Activated CD4-positive, CD25-positive, alpha-beta regulatory T cell treated with anti-CD3 and anti-CD28 coated beads, Interleukin-2, amount 50 U/mL, for 16 hours (primary cell): ENCODE measurements at regions not wholly inside any gene's neighbourhood (a gene's known extent, or its start where the extent isn't known, plus 50 kb on each side); places are given as distances from the start of the nearest gene placed in this dataset.

Experiments
- DNase-seq: peaks from one replicate; pipeline ENCODE4 v3.0.0-alpha.2; 2020; ENCODE audit warnings: low read depth, low spot score

GRCh38 chr15:93244696-93245660 lies 156.0 kb upstream of the RGMA start:
- DNase-seq = no peak

DNA sequence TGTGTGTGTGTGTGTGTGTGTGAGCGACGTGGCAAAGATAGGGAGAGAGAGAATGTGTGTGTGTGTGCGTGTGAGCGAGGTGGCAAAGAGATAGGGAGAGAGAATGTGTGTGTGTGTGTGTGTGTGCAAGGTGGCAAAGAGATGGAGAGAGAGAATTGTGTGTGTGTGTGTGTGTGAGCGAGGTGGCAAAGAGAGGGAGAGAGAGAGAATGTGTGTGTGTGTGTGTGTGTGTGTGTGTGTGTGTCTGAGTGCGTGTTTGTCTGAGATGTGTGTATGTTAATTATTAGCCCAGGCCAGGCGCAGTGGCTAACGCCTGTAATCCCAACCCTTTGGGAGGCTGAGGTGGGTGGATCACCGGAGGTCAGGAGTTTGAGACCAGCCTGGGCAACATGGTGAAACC lies 154.6 kb upstream of the RGMA start:
- DNase-seq = no peak

- DNase-seq = no peak
Measured at GRCh38 chr15:93241696-93242585, 152.9 kb upstream of the RGMA start.

DNA sequence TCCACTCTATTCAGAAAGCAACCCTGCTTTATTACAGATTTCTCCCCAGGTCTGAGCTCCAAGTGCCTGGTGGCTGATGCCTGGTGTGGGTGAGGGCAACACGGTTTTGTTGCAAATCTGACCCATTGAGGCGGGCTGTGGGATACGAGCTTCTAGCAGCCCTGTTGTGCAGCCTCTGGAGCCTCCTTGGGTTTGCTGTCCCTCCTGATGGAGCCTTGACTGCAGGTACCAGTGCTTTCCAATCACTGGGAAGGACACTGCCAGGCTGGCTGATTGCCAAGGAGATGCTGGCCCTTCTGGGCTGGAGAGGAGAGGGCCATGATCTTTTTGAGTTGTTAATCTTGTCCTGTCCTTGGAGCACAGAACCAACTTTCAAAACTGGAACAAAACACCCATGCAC lies 151.0 kb upstream of the RGMA start:
- DNase-seq = no peak

GRCh38 chr15:93239591-93239990 lies 150.6 kb upstream of the RGMA start:
- DNase-seq = no peak

DNA sequence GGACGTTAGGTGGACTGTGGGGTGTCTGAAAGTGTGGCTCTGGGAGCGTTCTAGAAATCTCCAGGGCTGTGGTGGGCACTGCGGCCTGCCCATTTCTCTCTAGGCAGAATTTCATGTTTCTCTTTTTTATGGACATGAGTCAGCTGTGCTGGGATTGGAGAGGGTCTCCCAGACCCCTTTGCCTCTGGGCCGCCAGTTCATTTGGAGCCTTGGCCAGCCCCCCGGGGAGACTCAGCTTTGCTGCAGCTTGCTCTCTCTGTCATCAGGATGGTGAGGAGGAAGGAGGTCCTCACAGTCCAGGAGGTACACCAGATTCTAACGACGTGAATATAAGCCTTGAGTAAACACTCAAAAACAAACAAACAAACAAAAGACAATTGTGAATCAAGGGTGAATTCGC lies 149.6 kb upstream of the RGMA start:
- no peak for DNase-seq

DNA sequence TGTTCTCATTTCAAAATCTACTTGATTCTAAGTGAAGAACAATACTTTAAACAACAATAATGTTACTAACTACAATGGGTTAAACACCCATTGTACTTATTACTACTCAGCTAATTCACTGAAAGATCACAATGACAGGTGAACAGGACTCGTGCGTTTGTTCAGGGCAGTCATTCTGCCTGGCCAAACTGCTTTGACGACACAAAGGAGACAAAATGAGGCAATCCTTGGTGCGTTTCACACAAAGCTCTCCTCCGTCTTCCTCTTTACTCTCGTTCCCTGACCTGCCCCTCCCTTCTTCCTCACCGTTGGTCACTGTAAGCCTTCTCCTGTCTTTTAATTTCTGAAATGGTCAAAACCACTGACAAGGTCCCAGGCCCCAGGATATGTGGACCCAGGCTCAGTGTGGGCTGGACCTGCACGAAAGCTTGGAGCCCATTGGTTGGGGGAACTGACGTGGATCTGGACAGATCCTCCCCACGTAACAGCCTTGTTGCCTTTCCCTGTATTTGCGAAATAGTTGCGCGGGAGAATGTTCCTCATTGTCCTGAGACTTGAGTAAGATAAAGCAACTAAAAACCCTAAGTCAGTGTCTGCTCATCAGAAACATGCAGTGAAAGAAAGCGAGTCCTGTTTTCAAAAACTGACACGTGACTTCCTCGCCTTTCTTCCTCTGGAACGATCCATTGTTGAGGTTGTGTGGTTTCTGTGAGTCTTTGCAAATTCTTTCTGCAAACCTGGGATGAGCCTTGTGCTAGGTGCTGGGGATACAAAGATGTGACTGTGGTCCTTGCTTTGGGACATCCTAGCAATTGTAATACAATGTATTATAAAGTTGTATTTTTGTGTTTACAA lies 147.1 kb upstream of the RGMA start:
- DNase-seq = no peak

DNA sequence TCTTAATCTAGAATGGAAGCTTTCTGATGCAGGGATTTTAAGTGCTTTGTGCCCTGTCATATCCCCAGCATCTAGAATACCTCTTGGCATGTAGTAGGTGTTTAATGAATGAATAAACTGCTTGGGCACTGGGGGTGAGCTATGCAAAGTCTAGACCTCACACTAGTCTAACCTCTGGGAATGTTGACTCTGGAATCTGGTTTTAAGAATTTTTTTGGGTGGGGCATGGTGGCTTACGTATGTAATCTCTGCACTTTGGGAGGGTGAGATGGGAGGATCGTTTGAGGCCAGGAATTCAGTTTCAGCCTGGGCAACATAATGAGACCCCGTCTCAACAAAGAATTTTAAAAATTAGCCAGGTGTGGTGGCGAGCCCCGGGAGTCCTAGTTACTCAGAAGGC lies 146.3 kb upstream of the RGMA start:
- no peak for DNase-seq

- DNase-seq = no peak
Measured at GRCh38 chr15:93233710-93234109, 144.7 kb upstream of the RGMA start.

DNA sequence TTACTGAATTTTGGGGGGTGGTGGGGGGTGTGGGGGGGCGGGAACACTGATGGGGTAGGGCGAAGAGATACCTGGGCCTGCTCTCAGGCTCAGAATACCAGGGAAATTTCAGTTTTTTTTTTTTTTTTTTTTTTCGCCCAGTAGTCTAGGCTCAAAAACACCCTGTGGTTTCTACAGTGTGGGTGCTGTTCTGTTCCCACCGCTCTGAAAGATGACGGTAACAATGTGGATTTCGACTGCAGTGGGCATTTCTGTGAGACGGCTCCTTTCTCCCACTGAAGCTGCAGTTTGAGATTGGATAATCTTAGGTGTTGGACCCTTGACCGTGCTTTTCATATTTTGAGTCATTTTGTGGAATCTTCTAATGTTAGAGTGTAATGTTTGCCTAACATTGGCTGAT lies 143.8 kb upstream of the RGMA start:
- DNase-seq = no peak

- no peak for DNase-seq
Measured at GRCh38 chr15:93231994-93232393, 143.0 kb upstream of the RGMA start.

GRCh38 chr15:93231261-93231925 lies 142.4 kb upstream of the RGMA start:
- DNase-seq = no peak

GRCh38 chr15:93228546-93228945 lies 139.5 kb upstream of the RGMA start:
- DNase-seq = no peak

DNA sequence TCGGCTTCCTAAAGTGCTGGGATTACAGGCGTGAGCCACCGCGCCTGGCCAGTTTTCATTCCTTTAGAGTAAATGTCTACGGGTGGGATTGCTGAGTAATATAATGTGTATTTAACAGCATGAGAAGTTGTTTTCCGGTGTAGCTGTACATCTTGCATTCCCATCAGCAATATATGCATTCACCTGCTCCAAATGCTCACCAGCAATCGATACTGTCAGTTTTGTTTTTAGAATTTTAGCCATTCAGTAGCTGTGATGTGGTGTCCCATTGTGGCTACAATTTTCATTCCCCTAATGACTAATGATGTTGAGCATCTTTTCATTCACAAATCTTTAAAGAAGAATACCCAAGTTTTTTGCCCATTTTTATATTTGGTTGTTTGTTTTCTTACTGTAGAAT lies 134.8 kb upstream of the RGMA start:
- DNase-seq = no peak

GRCh38 chr15:93221759-93222158 lies 132.7 kb upstream of the RGMA start:
- no peak for DNase-seq

DNA sequence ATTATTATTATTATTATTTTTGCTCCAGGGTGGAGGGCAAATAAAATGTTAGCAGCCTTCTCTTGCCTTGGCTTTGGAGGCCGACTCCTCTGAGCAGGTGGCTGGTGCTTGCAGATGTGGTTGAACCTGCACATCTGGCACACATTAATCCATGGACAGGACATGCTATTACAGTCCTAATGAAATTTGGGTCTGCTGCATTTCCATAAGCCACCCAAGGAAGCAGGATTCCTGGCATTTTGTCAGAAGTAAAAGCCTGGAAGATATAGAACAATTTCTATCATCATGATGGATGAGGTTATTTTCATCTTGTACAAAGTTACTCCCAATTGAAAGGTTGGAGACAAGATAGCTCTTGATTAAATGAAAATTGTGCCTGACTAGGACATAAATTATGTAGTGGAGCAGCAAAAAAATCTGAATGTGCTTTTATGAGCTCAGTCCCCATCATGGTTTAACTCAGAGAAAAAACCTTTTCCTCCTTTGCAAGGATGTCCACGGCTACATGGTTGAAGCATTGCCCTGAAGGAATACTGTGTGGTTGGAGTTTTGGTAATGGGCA lies 130.9 kb upstream of the RGMA start:
- no peak for DNase-seq

DNA sequence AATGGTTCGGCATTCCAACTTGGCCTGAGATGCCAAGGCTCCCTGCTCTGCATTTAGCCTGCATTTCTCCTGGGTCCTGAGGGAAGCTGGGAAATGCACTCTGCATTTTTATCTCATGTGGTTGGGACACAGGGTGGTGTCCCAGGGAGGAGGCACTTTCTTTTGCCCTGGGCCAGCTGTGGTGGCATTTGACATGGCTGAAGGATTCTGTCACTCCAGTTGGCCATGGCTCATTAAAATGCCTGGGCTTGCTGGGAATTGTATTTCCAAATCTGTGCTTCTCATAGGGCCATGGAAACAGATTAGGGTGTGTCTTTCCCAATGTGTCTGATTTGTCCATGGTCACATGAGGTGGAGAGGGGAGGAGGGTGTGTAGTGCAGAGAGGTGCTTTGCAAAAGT lies 128.3 kb upstream of the RGMA start:
- DNase-seq = no peak

DNA sequence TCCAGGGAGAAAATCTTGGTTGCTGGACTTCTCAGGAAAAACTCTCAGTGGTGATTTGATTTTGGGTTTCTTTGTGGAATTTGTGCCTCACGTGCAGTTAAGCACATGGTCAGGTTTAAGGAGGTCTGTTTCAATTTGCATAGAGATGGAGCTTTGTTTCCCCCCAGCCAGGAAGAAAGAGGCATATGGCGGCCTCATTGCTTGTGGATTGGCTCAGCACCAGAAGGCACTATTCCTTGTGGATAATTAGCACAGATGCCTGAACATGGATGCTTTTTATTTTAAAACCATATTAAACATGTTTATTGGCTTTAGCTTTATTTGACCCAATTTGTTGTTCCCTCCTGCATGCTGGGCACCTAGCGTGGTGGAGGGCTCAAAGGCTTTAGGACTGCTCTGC lies 125.1 kb upstream of the RGMA start:
- DNase-seq = no peak

GRCh38 chr15:93213281-93213680 lies 124.3 kb upstream of the RGMA start:
- no peak for DNase-seq

DNA sequence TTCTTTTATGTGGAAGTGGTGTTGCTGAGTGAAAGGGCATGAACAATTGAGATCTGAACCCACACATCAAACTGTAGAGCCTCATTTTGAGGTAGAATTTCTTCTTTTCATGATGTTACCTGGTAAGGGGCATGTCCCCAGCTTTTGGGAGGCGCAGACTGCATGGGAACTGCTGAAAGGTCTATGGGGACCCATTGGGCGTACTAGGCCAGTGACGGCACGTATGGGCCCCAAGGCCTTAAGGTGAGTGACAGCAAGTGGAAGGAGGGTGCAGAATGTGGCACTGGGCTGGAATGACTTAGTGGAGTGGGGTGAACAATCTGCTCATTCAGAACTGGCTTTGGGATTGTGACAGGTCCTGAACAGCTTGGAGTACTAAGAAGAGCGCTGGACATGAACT lies 123.6 kb upstream of the RGMA start:
- no peak for DNase-seq

- no peak for DNase-seq
Measured at GRCh38 chr15:93210995-93211394, 122.0 kb upstream of the RGMA start.
